Left renal cortex interstitium (tissue), 4 donors: ENCODE measurements at regions not wholly inside any gene's neighbourhood (a gene's known extent, or its start where the extent isn't known, plus 50 kb on each side); places are given as distances from the start of the nearest gene placed in this dataset.

ENCODE experiments used
- DNase-seq, 4 donors: peaks; one replicate each; pipeline ENCODE4 v3.0.0-alpha.2; 2013; ENCODE audit warnings: low read depth in 4 of 4, low spot score in 2 of 4, missing footprints in 1 of 4

GRCh38 chr12:32952681-32953080, 56.1 kb upstream of the PKP2 start:
- no peak for DNase-seq

- DNase-seq = no peak
Observed at GRCh38 chr12:32949815-32950214, 53.2 kb upstream of the PKP2 start.

GRCh38 chr12:32947206-32948067, 50.9 kb upstream of the PKP2 start:
- peak; percentile 13 to 52 (median 24) for DNase-seq

DNA sequence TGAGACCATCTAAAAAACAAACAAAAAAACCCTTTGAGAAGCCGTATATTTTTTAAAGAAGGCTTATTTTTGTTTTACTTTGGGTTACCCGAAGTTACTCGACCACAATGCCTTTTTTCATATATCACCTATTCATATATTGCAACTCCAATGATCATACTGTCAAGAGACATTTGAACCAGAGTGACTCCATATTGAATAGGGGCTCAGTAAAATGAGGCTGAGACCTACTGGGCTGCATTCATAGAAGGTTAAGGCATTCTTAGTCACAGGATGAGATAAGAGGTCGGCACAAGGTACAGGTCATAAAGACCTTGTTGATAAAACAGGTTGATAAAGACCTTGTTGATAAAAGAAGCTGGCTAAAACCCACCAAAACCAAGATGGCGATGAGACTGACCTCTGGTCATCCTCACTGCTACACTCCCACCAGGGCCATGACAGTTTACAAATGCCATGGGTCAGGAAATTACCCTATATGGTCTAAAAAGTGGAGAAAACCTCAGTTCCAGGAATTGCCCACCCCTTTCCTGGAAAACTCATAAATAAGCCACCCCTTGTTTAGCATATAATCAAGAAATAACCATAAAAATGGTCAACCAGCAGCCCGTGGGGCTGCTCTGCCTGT, 50.0 kb upstream of the PKP2 start:
- no peak for DNase-seq
